ENCODE measurements at regions not wholly inside any gene's neighbourhood (a gene's known extent, or its start where the extent isn't known, plus 50 kb on each side); places are given as distances from the start of the nearest gene placed in this dataset.

GRCh38 chr13:95380468-95381211 is 79.4 kb upstream of the ABCC4 start:
- no peak for TF ChIP-seq ZSCAN18 (CRISPR knock-in tag; IDR thresholded peaks at IDR 0.05)
- TF ChIP-seq JUN (CRISPR knock-in tag; IDR thresholded peaks at IDR 0.05), result no peak
